HEK293 (cell line): ENCODE measurements at regions not wholly inside any gene's neighbourhood (a gene's known extent, or its start where the extent isn't known, plus 50 kb on each side); places are given as distances from the start of the nearest gene placed in this dataset.

ENCODE experiments used
- GLIS1 ChIP-seq: fragments of 450-650 bp; formaldehyde crosslinking; IDR thresholded peaks from 2 replicates; pipeline ENCODE4 v1.5.1; 2016; ENCODE audit warnings: missing biosample characterization, missing genetic modification characterization
- PRDM4 ChIP-seq: fragments of 450-650 bp; formaldehyde crosslinking; IDR thresholded peaks from 2 replicates; pipeline ENCODE4 v1.5.1; 2017; ENCODE audit warnings: missing biosample characterization, missing genetic modification characterization
- ZBTB11 ChIP-seq: fragments of 450-650 bp; formaldehyde crosslinking; conservative IDR thresholded peaks from 2 replicates; pipeline ENCODE4 v1.5.1; 2016; ENCODE audit warnings: low read depth, missing biosample characterization, missing genetic modification characterization
- ZBTB6 ChIP-seq: fragments of 450-650 bp; formaldehyde crosslinking; IDR thresholded peaks from 2 replicates; pipeline ENCODE4 v1.5.1; 2017; ENCODE audit warnings: missing biosample characterization, missing genetic modification characterization
- TF ChIP-seq, protein P1 (sequence below): fragments of 450-650 bp; formaldehyde crosslinking; IDR thresholded peaks from 2 replicates; pipeline ENCODE4 v1.5.1; 2016; ENCODE audit warnings: missing biosample characterization, missing genetic modification characterization
- TF ChIP-seq, protein P2 (sequence below): fragments of 450-650 bp; formaldehyde crosslinking; IDR thresholded peaks from 2 replicates; pipeline ENCODE4 v1.5.1; 2016; ENCODE audit warnings: missing biosample characterization, missing genetic modification characterization
- TF ChIP-seq, protein P3 (sequence below): fragments of 450-650 bp; formaldehyde crosslinking; IDR thresholded peaks from 2 replicates; pipeline ENCODE4 v1.5.1; 2017; ENCODE audit warnings: missing biosample characterization, missing genetic modification characterization

GRCh38 chr2:210994104-210994503, 437.7 kb downstream of the CPS1 start:
- TF ChIP-seq, protein P1, sequence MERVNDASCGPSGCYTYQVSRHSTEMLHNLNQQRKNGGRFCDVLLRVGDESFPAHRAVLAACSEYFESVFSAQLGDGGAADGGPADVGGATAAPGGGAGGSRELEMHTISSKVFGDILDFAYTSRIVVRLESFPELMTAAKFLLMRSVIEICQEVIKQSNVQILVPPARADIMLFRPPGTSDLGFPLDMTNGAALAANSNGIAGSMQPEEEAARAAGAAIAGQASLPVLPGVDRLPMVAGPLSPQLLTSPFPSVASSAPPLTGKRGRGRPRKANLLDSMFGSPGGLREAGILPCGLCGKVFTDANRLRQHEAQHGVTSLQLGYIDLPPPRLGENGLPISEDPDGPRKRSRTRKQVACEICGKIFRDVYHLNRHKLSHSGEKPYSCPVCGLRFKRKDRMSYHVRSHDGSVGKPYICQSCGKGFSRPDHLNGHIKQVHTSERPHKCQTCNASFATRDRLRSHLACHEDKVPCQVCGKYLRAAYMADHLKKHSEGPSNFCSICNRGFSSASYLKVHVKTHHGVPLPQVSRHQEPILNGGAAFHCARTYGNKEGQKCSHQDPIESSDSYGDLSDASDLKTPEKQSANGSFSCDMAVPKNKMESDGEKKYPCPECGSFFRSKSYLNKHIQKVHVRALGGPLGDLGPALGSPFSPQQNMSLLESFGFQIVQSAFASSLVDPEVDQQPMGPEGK (tag by site-specific recombination) = no peak
- TF ChIP-seq, protein P2, sequence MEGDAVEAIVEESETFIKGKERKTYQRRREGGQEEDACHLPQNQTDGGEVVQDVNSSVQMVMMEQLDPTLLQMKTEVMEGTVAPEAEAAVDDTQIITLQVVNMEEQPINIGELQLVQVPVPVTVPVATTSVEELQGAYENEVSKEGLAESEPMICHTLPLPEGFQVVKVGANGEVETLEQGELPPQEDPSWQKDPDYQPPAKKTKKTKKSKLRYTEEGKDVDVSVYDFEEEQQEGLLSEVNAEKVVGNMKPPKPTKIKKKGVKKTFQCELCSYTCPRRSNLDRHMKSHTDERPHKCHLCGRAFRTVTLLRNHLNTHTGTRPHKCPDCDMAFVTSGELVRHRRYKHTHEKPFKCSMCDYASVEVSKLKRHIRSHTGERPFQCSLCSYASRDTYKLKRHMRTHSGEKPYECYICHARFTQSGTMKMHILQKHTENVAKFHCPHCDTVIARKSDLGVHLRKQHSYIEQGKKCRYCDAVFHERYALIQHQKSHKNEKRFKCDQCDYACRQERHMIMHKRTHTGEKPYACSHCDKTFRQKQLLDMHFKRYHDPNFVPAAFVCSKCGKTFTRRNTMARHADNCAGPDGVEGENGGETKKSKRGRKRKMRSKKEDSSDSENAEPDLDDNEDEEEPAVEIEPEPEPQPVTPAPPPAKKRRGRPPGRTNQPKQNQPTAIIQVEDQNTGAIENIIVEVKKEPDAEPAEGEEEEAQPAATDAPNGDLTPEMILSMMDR (tag by site-specific recombination) = no peak
- TF ChIP-seq PRDM4 (tag by site-specific recombination) = no peak
- no peak for TF ChIP-seq ZBTB6
- TF ChIP-seq, protein P3, sequence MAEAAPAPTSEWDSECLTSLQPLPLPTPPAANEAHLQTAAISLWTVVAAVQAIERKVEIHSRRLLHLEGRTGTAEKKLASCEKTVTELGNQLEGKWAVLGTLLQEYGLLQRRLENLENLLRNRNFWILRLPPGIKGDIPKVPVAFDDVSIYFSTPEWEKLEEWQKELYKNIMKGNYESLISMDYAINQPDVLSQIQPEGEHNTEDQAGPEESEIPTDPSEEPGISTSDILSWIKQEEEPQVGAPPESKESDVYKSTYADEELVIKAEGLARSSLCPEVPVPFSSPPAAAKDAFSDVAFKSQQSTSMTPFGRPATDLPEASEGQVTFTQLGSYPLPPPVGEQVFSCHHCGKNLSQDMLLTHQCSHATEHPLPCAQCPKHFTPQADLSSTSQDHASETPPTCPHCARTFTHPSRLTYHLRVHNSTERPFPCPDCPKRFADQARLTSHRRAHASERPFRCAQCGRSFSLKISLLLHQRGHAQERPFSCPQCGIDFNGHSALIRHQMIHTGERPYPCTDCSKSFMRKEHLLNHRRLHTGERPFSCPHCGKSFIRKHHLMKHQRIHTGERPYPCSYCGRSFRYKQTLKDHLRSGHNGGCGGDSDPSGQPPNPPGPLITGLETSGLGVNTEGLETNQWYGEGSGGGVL (tag by site-specific recombination) = no peak
- no peak for TF ChIP-seq ZBTB11 (tag by site-specific recombination)
- TF ChIP-seq GLIS1 = no peak
